ENCODE measurements at regions not wholly inside any gene's neighbourhood (a gene's known extent, or its start where the extent isn't known, plus 50 kb on each side); places are given as distances from the start of the nearest gene placed in this dataset.

GRCh38 chrX:69010339-69010738 is 154.9 kb downstream of the PJA1 start:
- no peak for TF ChIP-seq CTCF (IDR thresholded peaks at IDR 0.05; ENCODE audit: unreplicated experiment)
- Mint-ChIP-seq H3K27ac (ENCODE audit: unreplicated experiment) (no peak overlapping the region), H3K9me3 (ENCODE audit: low read depth, unreplicated experiment) (no peaks in the 10 kb centered on the region), H3K4me3 (ENCODE audit: low read depth, unreplicated experiment) (no peak overlapping the region), H3K4me1 (ENCODE audit: low read depth, unreplicated experiment) (no peaks in the 10 kb centered on the region), H3K27me3 (ENCODE audit: unreplicated experiment) (no peaks in the 10 kb centered on the region), H3K36me3 (ENCODE audit: insufficient read depth, unreplicated experiment) (no peaks in the 10 kb centered on the region)
- CTCF ChIA-PET, result no interaction called here
- DNase-seq, result no peak
- no TSS peak for BruUV-seq (replicated peaks)
- intact Hi-C loops (cut with micrococcal nuclease; ENCODE audit: unreplicated experiment), result no loop called here

GRCh38 chrX:69000877-69001276 is 164.4 kb downstream of the PJA1 start:
- DNase-seq, result no peak
- no peaks in the 10 kb centered on the region for H3K36me3 Mint-ChIP-seq (ENCODE audit: insufficient read depth, unreplicated experiment)
- intact Hi-C loops (cut with micrococcal nuclease; ENCODE audit: unreplicated experiment), result no loop called here
- no TSS peak for BruUV-seq (replicated peaks)
- H3K27me3 Mint-ChIP-seq (ENCODE audit: unreplicated experiment), result no peaks in the 10 kb centered on the region
- CTCF ChIA-PET, result no interaction called here
- no peak overlapping the region for H3K27ac Mint-ChIP-seq (ENCODE audit: unreplicated experiment)
- peaks cover 7% of the 10 kb centered on the region for H3K4me1 Mint-ChIP-seq (ENCODE audit: low read depth, unreplicated experiment)
- no peak overlapping the region for H3K4me3 Mint-ChIP-seq (ENCODE audit: low read depth, unreplicated experiment)
- H3K9me3 Mint-ChIP-seq (ENCODE audit: low read depth, unreplicated experiment), result no peaks in the 10 kb centered on the region
- TF ChIP-seq CTCF (IDR thresholded peaks at IDR 0.05; ENCODE audit: unreplicated experiment), result no peak

- intact Hi-C loops (cut with micrococcal nuclease; ENCODE audit: unreplicated experiment), result no loop called here
- H3K27ac Mint-ChIP-seq (ENCODE audit: unreplicated experiment), result no peak overlapping the region
- no peaks in the 10 kb centered on the region for H3K9me3 Mint-ChIP-seq (ENCODE audit: low read depth, unreplicated experiment)
- TF ChIP-seq CTCF (IDR thresholded peaks at IDR 0.05; ENCODE audit: unreplicated experiment), result no peak
- no peak for DNase-seq
- peaks cover 17% of the 10 kb centered on the region for H3K4me1 Mint-ChIP-seq (ENCODE audit: low read depth, unreplicated experiment)
- H3K27me3 Mint-ChIP-seq (ENCODE audit: unreplicated experiment), result no peaks in the 10 kb centered on the region
- CTCF ChIA-PET, result no interaction called here
- H3K36me3 Mint-ChIP-seq (ENCODE audit: insufficient read depth, unreplicated experiment), result no peaks in the 10 kb centered on the region
- no peak overlapping the region for H3K4me3 Mint-ChIP-seq (ENCODE audit: low read depth, unreplicated experiment)
- no TSS peak for BruUV-seq (replicated peaks)
These were observed 165.3 kb downstream of the PJA1 start for GRCh38 chrX:68999931-69000330.

- CTCF ChIA-PET, result no interaction called here
- H3K36me3 Mint-ChIP-seq (ENCODE audit: insufficient read depth, unreplicated experiment), result no peaks in the 10 kb centered on the region
- intact Hi-C loops (cut with micrococcal nuclease; ENCODE audit: unreplicated experiment), result no loop called here
These were observed 165.9 kb downstream of the PJA1 start for GRCh38 chrX:68999356-68999755.

More at GRCh38 chrX:68999356-68999755, 165.9 kb downstream of the PJA1 start:
- no TSS peak for BruUV-seq (replicated peaks)
- Mint-ChIP-seq H3K9me3 (ENCODE audit: low read depth, unreplicated experiment) (no peaks in the 10 kb centered on the region), H3K4me3 (ENCODE audit: low read depth, unreplicated experiment) (no peak overlapping the region), H3K27me3 (ENCODE audit: unreplicated experiment) (no peaks in the 10 kb centered on the region), H3K4me1 (ENCODE audit: low read depth, unreplicated experiment) (peaks cover 17% of the 10 kb centered on the region), H3K27ac (ENCODE audit: unreplicated experiment) (no peak overlapping the region)
- DNase-seq, result peak; percentile 28
- no peak for TF ChIP-seq CTCF (IDR thresholded peaks at IDR 0.05; ENCODE audit: unreplicated experiment)
